HepG2 (cell line): ENCODE measurements at regions not wholly inside any gene's neighbourhood (a gene's known extent, or its start where the extent isn't known, plus 50 kb on each side); places are given as distances from the start of the nearest gene placed in this dataset.

Experiments used
- CEBPB ChIP-seq: IDR thresholded peaks from 2 replicates; pipeline ENCODE4 v1.6.1; 2011; ENCODE audit warnings: low read depth, low read length, improper control_type of control experiment, borderline replicate concordance
- CTCF ChIP-seq: sonication (generic); formaldehyde crosslinking; IDR thresholded peaks from 2 replicates; pipeline ENCODE4 v1.5.0; 2020; ENCODE audit warnings: mild to moderate bottlenecking, missing genetic modification reagents, moderate library complexity
- ISX ChIP-seq: sonication (generic); formaldehyde crosslinking; conservative IDR thresholded peaks from 2 replicates; pipeline ENCODE4 v1.5.0; 2020; ENCODE audit warnings: missing genetic modification reagents
- JDP2 ChIP-seq: sonication (generic); formaldehyde crosslinking; IDR thresholded peaks from 2 replicates; pipeline ENCODE4 v1.8.1; 2022; ENCODE audit warnings: missing genetic modification reagents, borderline replicate concordance
- MAFK ChIP-seq, 2 experiments: IDR thresholded peaks in 1 of 2; conservative IDR thresholded peaks in 1 of 2; 2 replicates each; pipeline ENCODE4 v1.6.1; 2011; ENCODE audit warnings: improper control_type of control experiment in 2 of 2, low read length in 2 of 2
- MATR3 ChIP-seq: sonication (generic); formaldehyde crosslinking; IDR thresholded peaks from 2 replicates; pipeline ENCODE4 v1.4.0; 2020; ENCODE audit warnings: missing genetic modification reagents
- SMC3 ChIP-seq: IDR thresholded peaks from 2 replicates; pipeline ENCODE4 v1.6.1; 2011; ENCODE audit warnings: low read length, improper control_type of control experiment
- SNAI1 ChIP-seq: sonication (generic); formaldehyde crosslinking; IDR thresholded peaks from 2 replicates; pipeline ENCODE4 v1.5.0; 2020; ENCODE audit warnings: mild to moderate bottlenecking, missing genetic modification reagents, borderline replicate concordance
- TCF7L2 ChIP-seq: IDR thresholded peaks from 2 replicates; pipeline ENCODE4 v1.6.1; 2011; ENCODE audit warnings: mild to moderate bottlenecking, low read depth, low read length, moderate library complexity
- ZFP1 ChIP-seq: IDR thresholded peaks from 2 replicates; pipeline ENCODE4 v1.6.1; 2016
- ZNF232 ChIP-seq: sonication (generic); formaldehyde crosslinking; IDR thresholded peaks from 2 replicates; pipeline ENCODE4 v1.4.0; 2020; ENCODE audit warnings: missing genetic modification reagents, borderline replicate concordance
- ZNF737 ChIP-seq: sonication (generic); formaldehyde crosslinking; IDR thresholded peaks from 2 replicates; pipeline ENCODE4 v1.5.0; 2020; ENCODE audit warnings: missing genetic modification reagents, mild to moderate bottlenecking, borderline replicate concordance
- ZNF850 ChIP-seq: sonication (generic); formaldehyde crosslinking; conservative IDR thresholded peaks from 2 replicates; pipeline ENCODE4 v1.9.0; 2021; ENCODE audit warnings: mild to moderate bottlenecking, missing genetic modification reagents
- TF ChIP-seq, protein P1 (sequence below): sonication (generic); formaldehyde crosslinking; IDR thresholded peaks from 2 replicates; pipeline ENCODE4 v1.4.0; 2020; ENCODE audit warnings: missing genetic modification reagents
- TF ChIP-seq, protein P2 (sequence below): sonication (generic); formaldehyde crosslinking; IDR thresholded peaks from 2 replicates; pipeline ENCODE4 v1.5.0; 2020; ENCODE audit warnings: missing genetic modification reagents
- TF ChIP-seq, protein P3 (sequence below): sonication (generic); formaldehyde crosslinking; IDR thresholded peaks from 2 replicates; pipeline ENCODE4; 2020; ENCODE audit warnings: missing genetic modification reagents, mild to moderate bottlenecking, borderline replicate concordance

DNA sequence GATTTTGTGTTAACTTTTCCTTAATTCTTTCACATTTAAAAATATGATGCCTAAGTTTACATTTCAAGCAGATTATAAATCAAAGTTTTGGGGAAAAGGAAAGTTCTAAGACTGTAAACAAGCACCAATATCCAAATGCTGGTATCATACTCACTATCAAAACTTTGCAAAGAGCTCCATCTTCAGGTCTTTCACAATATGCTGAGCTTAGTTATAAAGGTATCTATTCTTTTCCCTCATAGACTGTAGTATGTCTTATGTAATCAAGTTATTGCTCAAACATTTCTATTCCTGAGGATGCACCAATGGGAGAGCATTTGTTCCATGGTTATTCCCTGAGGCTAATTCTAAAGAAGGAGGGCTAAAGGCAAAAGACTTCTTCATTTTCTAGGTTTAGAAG is 207.9 kb upstream of the FAM241A start (continued):
- TF ChIP-seq, protein P1, sequence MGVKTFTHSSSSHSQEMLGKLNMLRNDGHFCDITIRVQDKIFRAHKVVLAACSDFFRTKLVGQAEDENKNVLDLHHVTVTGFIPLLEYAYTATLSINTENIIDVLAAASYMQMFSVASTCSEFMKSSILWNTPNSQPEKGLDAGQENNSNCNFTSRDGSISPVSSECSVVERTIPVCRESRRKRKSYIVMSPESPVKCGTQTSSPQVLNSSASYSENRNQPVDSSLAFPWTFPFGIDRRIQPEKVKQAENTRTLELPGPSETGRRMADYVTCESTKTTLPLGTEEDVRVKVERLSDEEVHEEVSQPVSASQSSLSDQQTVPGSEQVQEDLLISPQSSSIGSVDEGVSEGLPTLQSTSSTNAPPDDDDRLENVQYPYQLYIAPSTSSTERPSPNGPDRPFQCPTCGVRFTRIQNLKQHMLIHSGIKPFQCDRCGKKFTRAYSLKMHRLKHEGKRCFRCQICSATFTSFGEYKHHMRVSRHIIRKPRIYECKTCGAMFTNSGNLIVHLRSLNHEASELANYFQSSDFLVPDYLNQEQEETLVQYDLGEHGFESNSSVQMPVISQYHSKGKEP, result no peak
- TF ChIP-seq MATR3 (CRISPR knock-in tag) (no peak), CEBPB (peak; percentile 72), ZNF850 (CRISPR knock-in tag) (no peak), ZNF737 (CRISPR knock-in tag) (no peak), CTCF (CRISPR knock-in tag) (peak; percentile 50), SMC3 (no peak), ISX (CRISPR knock-in tag) (no peak), MAFK (conservative IDR thresholded peaks at IDR 0.05 in 1 of 2, IDR thresholded peaks at IDR 0.05 in 1 of 2; ENCODE audit: low read length in 2 of 2) (peak in 1 of 2 experiments; percentile 51; a peak in 1 of 4 replicates), TCF7L2 (no peak), JDP2 (CRISPR knock-in tag) (no peak), SNAI1 (no peak), ZFP1 (CRISPR knock-in tag) (no peak), ZNF232 (CRISPR knock-in tag) (no peak)
- TF ChIP-seq, protein P2, sequence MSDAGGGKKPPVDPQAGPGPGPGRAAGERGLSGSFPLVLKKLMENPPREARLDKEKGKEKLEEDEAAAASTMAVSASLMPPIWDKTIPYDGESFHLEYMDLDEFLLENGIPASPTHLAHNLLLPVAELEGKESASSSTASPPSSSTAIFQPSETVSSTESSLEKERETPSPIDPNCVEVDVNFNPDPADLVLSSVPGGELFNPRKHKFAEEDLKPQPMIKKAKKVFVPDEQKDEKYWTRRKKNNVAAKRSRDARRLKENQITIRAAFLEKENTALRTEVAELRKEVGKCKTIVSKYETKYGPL, result peak; percentile 75; the same call in 1 of the 2 replicates
- TF ChIP-seq, protein P3, sequence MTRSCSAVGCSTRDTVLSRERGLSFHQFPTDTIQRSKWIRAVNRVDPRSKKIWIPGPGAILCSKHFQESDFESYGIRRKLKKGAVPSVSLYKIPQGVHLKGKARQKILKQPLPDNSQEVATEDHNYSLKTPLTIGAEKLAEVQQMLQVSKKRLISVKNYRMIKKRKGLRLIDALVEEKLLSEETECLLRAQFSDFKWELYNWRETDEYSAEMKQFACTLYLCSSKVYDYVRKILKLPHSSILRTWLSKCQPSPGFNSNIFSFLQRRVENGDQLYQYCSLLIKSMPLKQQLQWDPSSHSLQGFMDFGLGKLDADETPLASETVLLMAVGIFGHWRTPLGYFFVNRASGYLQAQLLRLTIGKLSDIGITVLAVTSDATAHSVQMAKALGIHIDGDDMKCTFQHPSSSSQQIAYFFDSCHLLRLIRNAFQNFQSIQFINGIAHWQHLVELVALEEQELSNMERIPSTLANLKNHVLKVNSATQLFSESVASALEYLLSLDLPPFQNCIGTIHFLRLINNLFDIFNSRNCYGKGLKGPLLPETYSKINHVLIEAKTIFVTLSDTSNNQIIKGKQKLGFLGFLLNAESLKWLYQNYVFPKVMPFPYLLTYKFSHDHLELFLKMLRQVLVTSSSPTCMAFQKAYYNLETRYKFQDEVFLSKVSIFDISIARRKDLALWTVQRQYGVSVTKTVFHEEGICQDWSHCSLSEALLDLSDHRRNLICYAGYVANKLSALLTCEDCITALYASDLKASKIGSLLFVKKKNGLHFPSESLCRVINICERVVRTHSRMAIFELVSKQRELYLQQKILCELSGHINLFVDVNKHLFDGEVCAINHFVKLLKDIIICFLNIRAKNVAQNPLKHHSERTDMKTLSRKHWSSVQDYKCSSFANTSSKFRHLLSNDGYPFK (CRISPR knock-in tag), result no peak
